HG03354 (cell line): ENCODE measurements at regions not wholly inside any gene's neighbourhood (a gene's known extent, or its start where the extent isn't known, plus 50 kb on each side); places are given as distances from the start of the nearest gene placed in this dataset.
"Not testable (repeated sequence)": the region's sequence is repeated elsewhere in the genome, so short reads cannot be mapped to it uniquely, and the experiment has no call there.

Experiments used
- ATAC-seq: cut with Tn5 transposase; IDR thresholded peaks from one replicate; pipeline ENCODE4 v1.9.1; 2021; ENCODE audit warnings: mild to moderate bottlenecking; ENCODE audit not compliant: unreplicated experiment, poor library complexity, severe bottlenecking

- not testable (repeated sequence) for ATAC-seq
Measured at GRCh38 chr16:29578898-29579297, 72.7 kb upstream of the NPIPB12 start.

DNA sequence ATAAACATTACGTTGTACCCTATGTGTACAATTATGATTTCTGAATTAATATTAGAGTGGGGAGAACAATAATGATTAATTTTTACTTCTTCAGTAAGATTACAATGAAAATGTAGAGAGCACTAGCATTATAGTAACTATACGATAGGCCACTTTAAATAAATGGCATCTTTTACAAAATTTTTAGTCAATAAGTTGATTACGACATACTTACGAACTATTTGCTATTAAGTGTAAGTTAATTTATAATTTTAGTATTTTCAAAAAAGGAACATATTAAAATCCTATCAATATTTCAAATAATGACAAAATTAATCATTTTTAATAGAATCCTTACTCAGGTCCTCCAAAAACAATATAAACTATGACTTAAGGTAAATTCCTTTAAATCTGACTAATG lies 75.6 kb upstream of the NPIPB12 start:
- ATAC-seq, result not testable (repeated sequence)

DNA sequence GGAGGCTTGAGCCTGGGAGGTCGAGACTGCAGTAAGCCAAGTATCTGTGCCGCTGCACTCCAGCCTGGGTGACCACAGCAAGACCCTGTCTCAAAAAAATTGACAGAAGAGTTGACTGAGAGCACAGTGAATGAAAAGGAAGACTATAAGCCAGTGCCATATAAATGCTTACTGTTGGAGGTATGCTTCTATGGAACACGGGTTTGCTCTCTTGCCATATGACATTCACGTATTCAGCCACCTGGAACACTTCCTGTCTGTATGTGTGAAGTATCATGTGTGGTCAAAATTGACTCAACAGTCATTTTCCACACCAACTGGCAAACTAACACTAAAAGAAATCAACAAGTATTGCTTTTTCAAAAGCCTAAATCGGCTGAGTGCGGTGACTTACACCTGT lies 71.1 kb upstream of the SPN start:
- ATAC-seq, result not testable (repeated sequence)

GRCh38 chr16:29594269-29594925 lies 68.7 kb upstream of the SPN start:
- ATAC-seq, result peak; percentile 62

GRCh38 chr16:29594926-29595838 lies 67.9 kb upstream of the SPN start:
- ATAC-seq, result peak; percentile 71

DNA sequence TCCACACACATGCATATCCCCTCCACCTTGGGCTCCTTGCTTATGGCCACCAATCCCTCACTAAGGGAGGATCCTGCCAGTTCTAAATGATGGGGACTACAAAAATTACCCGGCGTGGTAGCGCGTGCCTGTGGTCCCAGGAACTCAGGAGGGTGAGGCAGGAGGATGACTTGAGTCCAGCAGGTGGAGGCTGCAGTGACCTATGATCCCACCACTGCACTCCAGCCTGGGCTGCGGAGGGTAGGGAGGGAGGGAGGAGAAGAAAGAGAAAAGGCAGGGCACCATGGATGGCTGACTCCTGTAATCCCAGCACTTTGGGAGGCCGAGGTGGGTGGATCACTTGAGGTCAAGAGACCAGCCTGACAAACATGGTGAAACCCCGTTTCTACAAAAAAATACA lies 66.0 kb upstream of the SPN start:
- ATAC-seq, result not testable (repeated sequence)

DNA sequence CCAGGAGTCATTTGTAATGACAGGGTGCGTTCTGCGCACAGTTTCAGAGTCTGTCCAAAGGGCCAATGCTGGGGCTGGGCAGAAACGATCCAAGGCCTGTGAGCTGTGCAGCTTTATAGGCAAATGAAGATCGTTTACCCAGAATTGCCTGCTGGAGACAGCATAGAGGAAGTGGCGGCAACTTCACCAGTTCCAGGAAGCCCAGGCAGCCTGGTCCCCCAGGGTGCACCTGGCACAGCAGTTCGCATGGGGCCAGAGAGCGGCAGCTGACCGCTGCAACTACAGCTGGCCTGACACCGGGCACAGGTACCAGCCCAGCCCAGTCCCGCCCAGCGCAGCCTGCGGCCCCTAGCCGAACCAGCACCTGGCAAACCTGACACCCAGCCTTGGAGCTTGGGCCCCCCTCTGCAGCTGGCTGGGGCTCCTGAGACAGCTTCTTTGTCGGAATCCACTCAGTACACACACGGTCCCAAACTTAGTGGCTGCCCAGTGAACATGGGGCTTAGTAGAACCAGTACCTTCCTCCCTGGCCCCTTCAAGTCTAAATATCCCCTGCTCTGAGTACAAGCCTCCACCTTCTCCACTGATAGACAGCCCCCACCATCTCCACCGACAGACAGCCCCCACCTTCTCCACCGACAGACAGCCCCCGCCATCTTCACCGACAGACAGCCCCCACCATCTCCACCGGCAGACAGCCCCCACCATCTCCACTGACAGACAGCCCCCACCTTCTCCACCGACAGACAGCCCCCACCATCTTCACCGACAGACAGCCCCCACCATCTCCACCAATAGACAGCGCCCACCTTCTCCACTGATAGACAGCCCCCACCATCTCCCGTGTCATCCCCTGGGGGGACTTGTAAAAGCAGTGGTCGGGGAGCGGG lies 62.7 kb upstream of the SPN start:
- peak; percentile 49 for ATAC-seq

GRCh38 chr16:29602247-29602625 lies 60.8 kb upstream of the SPN start:
- ATAC-seq, result not testable (repeated sequence)

DNA sequence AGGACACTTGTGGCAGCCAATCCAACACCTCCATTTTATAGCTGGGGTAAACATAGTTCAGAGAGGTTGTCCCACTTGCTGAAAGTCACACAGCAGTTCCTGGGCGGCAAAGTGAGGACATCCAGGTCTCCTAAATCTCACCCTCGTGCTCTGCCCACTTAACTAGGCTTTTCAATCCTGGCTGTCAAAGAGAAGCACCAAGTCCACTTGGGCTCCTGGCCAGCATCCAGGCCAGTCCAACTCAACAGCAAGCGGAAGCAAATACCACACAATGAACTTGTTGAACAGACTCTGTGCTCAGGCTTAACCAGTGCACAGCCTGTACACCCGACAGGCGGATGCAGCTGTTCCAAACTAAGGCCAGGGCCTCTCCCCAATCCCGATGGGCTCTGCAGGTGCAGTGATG lies 60.4 kb upstream of the SPN start:
- not testable (repeated sequence) for ATAC-seq

DNA sequence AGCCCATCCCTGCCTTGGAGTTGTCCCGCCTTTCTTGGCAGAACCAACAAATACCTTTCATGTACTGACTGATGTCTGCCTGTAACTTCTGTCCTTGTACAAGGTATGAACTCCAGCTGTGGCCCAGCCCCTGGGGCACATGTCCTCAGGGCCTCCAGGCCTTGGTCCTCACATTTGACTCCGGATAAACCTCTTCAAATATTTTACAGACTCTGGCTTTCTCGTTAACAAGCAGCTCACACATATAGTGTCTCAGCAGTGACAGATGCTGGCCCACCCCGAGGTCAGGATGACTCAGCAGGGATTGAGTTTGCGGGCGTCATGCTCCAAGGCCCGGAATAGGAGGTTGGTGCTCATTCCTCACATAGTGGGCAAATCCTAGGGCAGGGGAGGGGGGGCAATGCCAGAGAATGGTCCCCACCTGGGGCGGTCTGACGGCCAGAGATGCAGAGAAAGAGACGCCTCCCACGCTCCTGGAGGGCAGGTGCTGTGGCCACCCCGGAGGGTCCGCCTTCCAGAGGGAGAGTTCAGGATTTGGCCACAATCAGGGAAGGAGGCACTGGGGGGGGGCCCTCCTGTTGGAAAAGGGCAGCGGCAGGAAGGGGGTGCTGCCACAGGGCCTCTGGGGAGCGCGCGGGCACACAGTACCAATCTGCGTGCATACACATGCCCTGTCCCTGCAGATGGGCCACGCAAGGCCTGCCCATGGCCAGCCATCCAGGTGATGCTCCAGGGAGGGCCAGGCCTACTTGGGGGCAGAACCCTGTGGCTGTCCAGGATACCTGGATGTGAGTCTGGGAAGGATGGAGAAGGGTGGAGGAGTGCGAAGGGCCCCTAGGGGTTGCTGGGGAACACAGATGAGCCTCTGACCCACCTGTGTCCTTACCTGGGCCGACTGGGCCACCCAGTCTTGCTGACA lies 58.2 kb upstream of the SPN start:
- not testable (repeated sequence) for ATAC-seq

GRCh38 chr16:29605593-29606205 lies 57.3 kb upstream of the SPN start:
- ATAC-seq, result not testable (repeated sequence)

DNA sequence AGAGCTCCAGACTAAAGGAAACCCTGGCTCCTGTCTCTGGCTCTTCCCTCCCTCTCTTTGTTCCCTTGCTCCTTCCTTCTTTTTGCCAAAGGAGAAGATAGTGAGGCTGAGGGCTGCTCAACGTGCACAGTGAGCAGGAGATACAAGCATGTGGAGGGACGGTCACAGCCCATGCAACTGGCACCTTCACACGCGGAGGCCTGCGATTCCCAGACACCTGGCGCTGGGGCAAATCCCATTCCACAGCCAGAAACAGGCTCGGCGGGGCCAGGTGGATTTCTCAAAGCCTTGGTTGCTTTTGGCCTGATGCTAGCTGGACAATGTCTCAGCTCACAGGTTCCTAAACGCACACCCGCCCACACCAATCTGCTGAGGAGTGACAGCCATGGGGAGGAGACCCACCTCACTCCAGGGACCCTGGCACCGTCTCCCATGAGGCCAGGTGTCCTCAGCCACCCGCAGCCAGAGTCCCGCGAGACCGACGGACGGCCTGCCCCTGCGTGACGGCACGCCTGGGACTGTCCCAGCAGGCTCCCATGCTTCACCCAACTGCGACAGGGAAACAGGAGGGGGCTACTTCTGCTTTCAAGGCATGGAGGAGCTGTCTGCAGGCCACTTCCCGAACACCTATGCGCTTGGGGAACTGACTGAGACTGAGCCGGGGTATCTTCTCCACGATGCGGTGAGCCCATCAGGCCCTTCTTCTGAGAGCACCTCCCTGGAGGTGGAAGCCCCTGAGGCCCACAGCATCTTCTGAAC lies 56.2 kb upstream of the SPN start:
- ATAC-seq, result not testable (repeated sequence)

DNA sequence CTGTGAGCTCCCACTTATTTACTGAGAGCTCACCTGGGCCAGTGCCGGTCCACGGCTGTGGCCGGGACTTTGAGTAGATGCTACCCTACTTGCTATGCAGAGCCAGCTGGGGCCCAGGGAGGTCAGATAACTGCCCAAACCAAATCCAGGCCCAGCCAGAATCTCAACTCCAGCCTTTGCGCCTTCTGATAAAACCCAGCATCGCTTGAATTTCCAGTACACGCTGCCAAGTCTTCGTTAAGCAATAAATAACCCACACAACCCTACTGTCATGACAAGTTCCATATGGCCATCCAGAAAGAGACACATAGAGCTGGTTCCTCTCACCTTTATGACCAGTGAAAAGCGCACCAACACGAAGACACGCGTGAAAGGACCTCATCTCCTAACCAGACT lies 55.6 kb upstream of the SPN start:
- not testable (repeated sequence) for ATAC-seq

DNA sequence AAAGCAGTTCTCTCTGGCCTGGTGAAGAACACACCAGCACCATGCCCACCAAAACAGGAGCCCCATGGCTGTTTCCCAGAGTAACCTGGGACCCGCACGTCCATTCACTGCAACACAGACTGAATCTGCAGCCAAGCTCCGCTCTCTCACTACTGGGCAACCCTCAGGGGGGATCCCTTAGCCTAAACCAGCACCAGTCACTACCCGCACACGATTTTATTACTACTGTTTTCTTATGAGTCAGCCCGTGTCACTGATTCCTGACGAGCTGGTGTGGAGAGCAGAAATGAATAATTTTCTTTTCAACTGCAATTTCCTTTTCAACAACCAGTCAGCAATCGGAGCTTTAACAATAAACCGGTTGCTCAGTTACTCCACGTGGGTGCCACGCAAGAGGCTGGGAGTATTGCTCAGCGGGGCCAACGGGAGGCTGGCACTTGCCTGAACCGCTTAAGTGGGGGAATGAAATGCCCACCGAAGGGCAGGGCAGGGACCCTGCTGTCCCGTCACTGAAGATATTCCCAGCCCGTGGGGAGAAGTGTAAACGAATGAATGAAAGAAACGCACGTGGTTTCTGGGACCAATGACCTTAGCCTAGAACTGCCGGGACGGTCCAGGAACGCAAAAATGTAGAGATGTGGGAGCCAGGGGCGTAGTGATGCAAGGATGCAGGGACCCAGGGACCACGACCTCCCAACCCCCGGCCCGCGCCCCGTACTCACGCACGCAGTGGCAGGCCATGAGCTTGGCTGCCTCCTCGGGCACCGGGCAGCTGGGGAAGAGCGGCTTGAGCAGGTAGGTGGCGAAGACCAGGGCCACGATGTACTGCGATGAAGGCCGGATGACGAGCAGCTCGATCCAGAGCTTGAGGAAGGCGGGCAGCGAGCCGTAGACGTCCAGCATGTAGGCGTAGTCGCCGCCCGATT lies 50.4 kb upstream of the SPN start:
- ATAC-seq, result peak; percentile 49
